Naive thymus-derived CD4-positive, alpha-beta T cell (primary cell): ENCODE measurements at regions not wholly inside any gene's neighbourhood (a gene's known extent, or its start where the extent isn't known, plus 50 kb on each side); places are given as distances from the start of the nearest gene placed in this dataset.

Experiments
- ATAC-seq: fragments of 150-1000 bp; cut with Tn5 transposase; 2 replicates; pipeline ENCODE4 v1.10.0; 2021; ENCODE audit warnings: mild to moderate bottlenecking, moderate library complexity
- CTCF ChIA-PET: fragments of 350-600 bp; sonication (Branson Sonifier 250); formaldehyde crosslinking; loops from one replicate; lab custom pipeline; 2021; ENCODE audit warnings: antibody characterized with exemption; lab: Charles Lee
- POLR2A ChIA-PET: fragments of 350-600 bp; sonication (Branson Sonifier 250); formaldehyde crosslinking; loops from one replicate; lab custom pipeline; 2021; ENCODE audit warnings: antibody characterized with exemption, inconsistent platforms; lab: Charles Lee
- DNase-seq, 9 donors: peaks; one replicate each; pipeline versions ENCODE4 v3.0.0 to v3.0.0-alpha.2; 2020 to 2022; ENCODE audit warnings: mixed read lengths in 1 of 9
- H3K27ac ChIP-seq: one replicate; pipeline ENCODE4 v1.7.0; 2013; ENCODE audit warnings: mild to moderate bottlenecking, low read depth, low read length, moderate library complexity
- H3K27me3 ChIP-seq, 2 donors: one replicate each; pipeline ENCODE4 v1.7.0; 2013; ENCODE audit warnings: low read length in 2 of 2, mild to moderate bottlenecking in 2 of 2, moderate library complexity in 2 of 2; ENCODE audit not compliant: control insufficient read depth in 2 of 2, insufficient read depth in 2 of 2
- H3K36me3 ChIP-seq, 3 experiments: 1 replicate in 2 of 3; 2 replicates in 1 of 3; pipeline ENCODE4 v1.7.0; 2013; ENCODE audit warnings: low read length in 3 of 3, mild to moderate bottlenecking in 3 of 3, moderate library complexity in 1 of 3; ENCODE audit not compliant: insufficient read depth in 3 of 3, control insufficient read depth in 2 of 3
- H3K4me1 ChIP-seq, 2 donors: one replicate each; pipeline ENCODE4 v1.7.0; 2013; ENCODE audit warnings: low read length in 2 of 2, mild to moderate bottlenecking in 2 of 2, moderate library complexity in 1 of 2; ENCODE audit not compliant: control insufficient read depth in 2 of 2, insufficient read depth in 2 of 2
- H3K4me3 ChIP-seq: 2 replicates; pipeline ENCODE4 v1.7.0; 2013; ENCODE audit warnings: mild to moderate bottlenecking, low read length
- H3K9me3 ChIP-seq, 3 experiments: 1 replicate in 2 of 3; 2 replicates in 1 of 3; pipeline ENCODE4 v1.7.0; 2013; ENCODE audit warnings: low read length in 3 of 3; ENCODE audit not compliant: control insufficient read depth in 2 of 3
- H3K27ac Mint-ChIP-seq, 9 donors: one replicate each; pipeline ENCODE4 v1.8.0; 2020 to 2022; ENCODE audit warnings: mixed read lengths in 9 of 9, mild to moderate bottlenecking in 8 of 9, moderate library complexity in 5 of 9, inconsistent platforms in 2 of 9
- H3K27me3 Mint-ChIP-seq, 5 donors: one replicate each; pipeline ENCODE4 v1.8.0; 2021 to 2022; ENCODE audit warnings: mixed read lengths in 5 of 5, mild to moderate bottlenecking in 1 of 5
- H3K36me3 Mint-ChIP-seq, 5 donors: one replicate each; pipeline ENCODE4 v1.8.0; 2020 to 2022; ENCODE audit warnings: mixed read lengths in 5 of 5, mild to moderate bottlenecking in 3 of 5, inconsistent platforms in 1 of 5
- H3K4me1 Mint-ChIP-seq, 7 donors: one replicate each; pipeline ENCODE4 v1.8.0; 2020 to 2022; ENCODE audit warnings: mixed read lengths in 7 of 7, mild to moderate bottlenecking in 3 of 7, inconsistent platforms in 1 of 7
- H3K4me3 Mint-ChIP-seq, 10 donors: one replicate each; pipeline ENCODE4 v1.8.0; 2020 to 2022; ENCODE audit warnings: mild to moderate bottlenecking in 10 of 10, mixed read lengths in 10 of 10, moderate library complexity in 6 of 10, inconsistent platforms in 2 of 10
- H3K9me3 Mint-ChIP-seq, 11 donors: one replicate each; pipeline ENCODE4 v1.8.0; 2020 to 2022; ENCODE audit warnings: mixed read lengths in 11 of 11, mild to moderate bottlenecking in 4 of 11, inconsistent platforms in 1 of 11, moderate library complexity in 1 of 11
- intact Hi-C, 2 donors: fragments of 100-400 bp; cut with micrococcal nuclease; formaldehyde crosslinking; loops; one replicate each; pipeline ENCODE4 v1.15.1; 2023

- no peak for DNase-seq
- no peaks in the 10 kb centered on the region for H3K27me3 ChIP-seq
- CTCF ChIA-PET = no interaction called here
- no peak overlapping the region for H3K4me3 ChIP-seq
- intact Hi-C loops = loop anchor here in 1 of 2 donors (2.0 kb wide), 1 partner anchor 16 kb away; no protein-coding TSS in a partner anchor
- Mint-ChIP-seq H3K27me3 (peaks cover 0 to 19% (median 9%) of the 10 kb centered on the region in 5 donors), H3K36me3 (peaks cover 1 to 30% (median 13%) of the 10 kb centered on the region in 5 donors), H3K4me3 (no peak overlapping the region), H3K4me1 (peaks cover 0 to 4% (median 0%) of the 10 kb centered on the region in 7 donors), H3K9me3 (peaks cover 0 to 45% (median 28%) of the 10 kb centered on the region in 11 donors), H3K27ac (no peak overlapping the region)
- H3K36me3 ChIP-seq = no peaks in the 10 kb centered on the region
- POLR2A ChIA-PET = no interaction called here
- no peaks in the 10 kb centered on the region for H3K4me1 ChIP-seq
- H3K27ac ChIP-seq = no peak overlapping the region
- H3K9me3 ChIP-seq = peaks cover 0 to 6% (median 4%) of the 10 kb centered on the region in 3 experiments
- ATAC-seq = no peak
These were observed 176.2 kb upstream of the DMRT1 start for GRCh38 chr9:665296-665695.

GRCh38 chr9:671997-672396 lies 169.5 kb upstream of the DMRT1 start:
- Mint-ChIP-seq H3K27ac (no peak overlapping the region), H3K36me3 (peaks cover 1 to 30% (median 9%) of the 10 kb centered on the region in 5 donors), H3K4me1 (peaks cover under 1 to 17% (median 4%) of the 10 kb centered on the region in 7 donors), H3K4me3 (no peak overlapping the region), H3K9me3 (peaks cover 0 to 43% (median 28%) of the 10 kb centered on the region in 11 donors), H3K27me3 (peaks cover 0 to 22% (median 15%) of the 10 kb centered on the region in 5 donors)
- CTCF ChIA-PET = interaction anchor here (1.2 kb wide), 1 partner anchor 9 kb away, joined by 3 read pairs; no protein-coding TSS in a partner anchor
- POLR2A ChIA-PET = interaction anchor here (0.6 kb wide), 1 partner anchor 227 kb away, joined by 3 read pairs; no protein-coding TSS in a partner anchor
- no peak overlapping the region for H3K4me3 ChIP-seq
- H3K36me3 ChIP-seq = no peaks in the 10 kb centered on the region
- H3K27me3 ChIP-seq = no peaks in the 10 kb centered on the region
- H3K4me1 ChIP-seq = no peaks in the 10 kb centered on the region
- intact Hi-C loops = no loop called here
- H3K9me3 ChIP-seq = peaks cover 0 to 6% (median 4%) of the 10 kb centered on the region in 3 experiments
- no peak overlapping the region for H3K27ac ChIP-seq
- ATAC-seq = no peak
- no peak for DNase-seq

- Histone ChIP-seq H3K27ac (no peak overlapping the region), H3K4me3 (no peak overlapping the region), H3K27me3 (no peaks in the 10 kb centered on the region), H3K4me1 (no peaks in the 10 kb centered on the region), H3K9me3 (peaks cover 0 to 6% (median 4%) of the 10 kb centered on the region in 3 experiments), H3K36me3 (no peaks in the 10 kb centered on the region)
- Mint-ChIP-seq H3K9me3 (peaks cover 0 to 35% (median 22%) of the 10 kb centered on the region in 11 donors), H3K27me3 (peaks cover 0 to 17% (median 15%) of the 10 kb centered on the region in 5 donors), H3K36me3 (peaks cover 1 to 25% (median 12%) of the 10 kb centered on the region in 5 donors), H3K27ac (no peak overlapping the region), H3K4me1 (peaks cover 4 to 24% (median 13%) of the 10 kb centered on the region in 7 donors), H3K4me3 (no peak overlapping the region)
- CTCF ChIA-PET = interaction anchor here (1.2 kb wide), 1 partner anchor 9 kb away, joined by 3 read pairs; no protein-coding TSS in a partner anchor
- POLR2A ChIA-PET = no interaction called here
- DNase-seq = no peak
- intact Hi-C loops = no loop called here
- ATAC-seq = no peak
These were observed 168.6 kb upstream of the DMRT1 start for GRCh38 chr9:672851-673250.

- intact Hi-C loops = no loop called here
- H3K9me3 Mint-ChIP-seq = peaks cover 0 to 29% (median 18%) of the 10 kb centered on the region in 11 donors
- Histone ChIP-seq H3K4me3 (no peak overlapping the region), H3K27me3 (no peaks in the 10 kb centered on the region), H3K36me3 (no peaks in the 10 kb centered on the region), H3K4me1 (no peaks in the 10 kb centered on the region), H3K27ac (no peak overlapping the region), H3K9me3 (peaks cover 0 to 6% (median 4%) of the 10 kb centered on the region in 3 experiments)
- H3K36me3 Mint-ChIP-seq = peaks cover 1 to 21% (median 15%) of the 10 kb centered on the region in 5 donors
- DNase-seq = no peak
- ChIA-PET POLR2A (no interaction called here), CTCF (interaction anchor here (1.2 kb wide), 1 partner anchor 10 kb away, joined by 3 read pairs; no protein-coding TSS in a partner anchor)
- peaks cover 0 to 16% (median 14%) of the 10 kb centered on the region in 5 donors for H3K27me3 Mint-ChIP-seq
- peak overlapping the region in 2 of 9 donors; percentile 25 to 38 for H3K27ac Mint-ChIP-seq
- no peak for ATAC-seq
- H3K4me1 Mint-ChIP-seq = peaks cover 4 to 24% (median 17%) of the 10 kb centered on the region in 7 donors
- H3K4me3 Mint-ChIP-seq = no peak overlapping the region
These were observed 168.1 kb upstream of the DMRT1 start for GRCh38 chr9:673264-673965.

GRCh38 chr9:673966-674526 lies 167.5 kb upstream of the DMRT1 start:
- Mint-ChIP-seq H3K27me3 (peaks cover 0 to 16% (median 12%) of the 10 kb centered on the region in 5 donors), H3K36me3 (peaks cover 1 to 20% (median 15%) of the 10 kb centered on the region in 5 donors), H3K4me1 (peaks cover 4 to 24% (median 17%) of the 10 kb centered on the region in 7 donors), H3K27ac (peak overlapping the region in 1 of 9 donors; percentile 54), H3K4me3 (peak overlapping the region in 1 of 10 donors; percentile 23), H3K9me3 (peaks cover 0 to 23% (median 13%) of the 10 kb centered on the region in 11 donors)
- Histone ChIP-seq H3K27ac (no peak overlapping the region), H3K9me3 (peaks cover 0 to 5% (median 4%) of the 10 kb centered on the region in 3 experiments), H3K4me1 (no peaks in the 10 kb centered on the region), H3K27me3 (no peaks in the 10 kb centered on the region), H3K4me3 (no peak overlapping the region), H3K36me3 (peaks cover 0 to 4% (median 0%) of the 10 kb centered on the region in 3 experiments)
- intact Hi-C loops = no loop called here
- POLR2A ChIA-PET = no interaction called here
- no peak for DNase-seq
- no peak for ATAC-seq
- CTCF ChIA-PET = interaction anchor here (0.6 kb wide), 1 partner anchor 11 kb away, joined by 3 read pairs; no protein-coding TSS in a partner anchor

GRCh38 chr9:675697-676370 lies 165.7 kb upstream of the DMRT1 start:
- Histone ChIP-seq H3K4me3 (no peak overlapping the region), H3K4me1 (no peaks in the 10 kb centered on the region), H3K27me3 (no peaks in the 10 kb centered on the region), H3K27ac (no peak overlapping the region), H3K36me3 (peaks cover 0 to 4% (median 0%) of the 10 kb centered on the region in 3 experiments), H3K9me3 (no peaks in the 10 kb centered on the region)
- peaks cover 6 to 25% (median 17%) of the 10 kb centered on the region in 7 donors for H3K4me1 Mint-ChIP-seq
- peak overlapping the region in 1 of 10 donors; percentile 37 for H3K4me3 Mint-ChIP-seq
- intact Hi-C loops = no loop called here
- ChIA-PET POLR2A (no interaction called here), CTCF (no interaction called here)
- H3K27me3 Mint-ChIP-seq = peaks cover 0 to 8% (median 5%) of the 10 kb centered on the region in 5 donors
- DNase-seq (no peak), ATAC-seq (no peak)
- no peak overlapping the region for H3K27ac Mint-ChIP-seq
- H3K9me3 Mint-ChIP-seq = peaks cover 0 to 6% (median 0%) of the 10 kb centered on the region in 11 donors
- H3K36me3 Mint-ChIP-seq = peaks cover 0 to 18% (median 0%) of the 10 kb centered on the region in 5 donors
